ENCODE measurements at regions not wholly inside any gene's neighbourhood (a gene's known extent, or its start where the extent isn't known, plus 50 kb on each side); places are given as distances from the start of the nearest gene placed in this dataset.
"Not testable (repeated sequence)": the region's sequence is repeated elsewhere in the genome, so short reads cannot be mapped to it uniquely, and the experiment has no call there.

DNA sequence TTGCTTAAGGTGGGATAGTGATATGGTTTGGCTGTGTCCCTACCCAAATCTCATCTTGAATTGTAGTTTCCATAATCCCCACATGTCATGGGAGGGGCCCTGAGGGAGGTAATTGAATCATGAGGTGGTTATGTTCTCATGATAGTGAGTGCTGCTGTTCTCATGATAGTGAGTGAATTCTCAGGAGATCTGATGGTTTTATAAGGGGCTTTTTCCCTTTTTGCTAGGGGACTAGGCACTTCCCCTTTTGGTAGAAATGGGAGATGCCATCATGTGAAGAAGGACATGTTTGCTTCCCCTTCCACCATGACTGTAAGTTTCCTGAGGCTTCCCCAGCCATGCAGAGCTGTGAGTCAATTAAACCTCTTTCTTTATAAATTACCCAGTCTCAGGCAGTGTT, 137.5 kb downstream of the DUSP10 start:
- DNase-seq = not testable (repeated sequence)

DNA sequence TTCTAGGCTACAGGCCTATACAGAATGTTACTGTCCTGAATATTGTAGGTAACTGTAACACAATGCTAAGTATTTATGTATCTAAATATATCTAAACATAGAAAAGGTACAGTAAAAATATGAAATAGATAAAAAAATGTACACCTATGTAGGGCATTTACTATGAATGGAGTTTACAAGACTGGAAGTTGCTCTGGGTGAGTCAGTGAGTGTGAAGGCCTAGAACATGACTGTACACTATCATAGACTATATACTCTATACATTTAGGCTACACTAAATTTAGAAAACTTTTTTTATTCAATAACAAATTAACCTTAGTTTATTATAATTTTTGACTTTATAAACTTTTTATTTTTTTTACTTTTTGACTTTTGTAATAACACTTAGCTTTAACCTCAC, 136.9 kb downstream of the DUSP10 start:
- no peak for DNase-seq

- no peak for DNase-seq
Measured at GRCh38 chr1:221605569-221605968, 136.3 kb downstream of the DUSP10 start.

- DNase-seq = no peak
Measured at GRCh38 chr1:221606256-221606655, 135.6 kb downstream of the DUSP10 start.

DNA sequence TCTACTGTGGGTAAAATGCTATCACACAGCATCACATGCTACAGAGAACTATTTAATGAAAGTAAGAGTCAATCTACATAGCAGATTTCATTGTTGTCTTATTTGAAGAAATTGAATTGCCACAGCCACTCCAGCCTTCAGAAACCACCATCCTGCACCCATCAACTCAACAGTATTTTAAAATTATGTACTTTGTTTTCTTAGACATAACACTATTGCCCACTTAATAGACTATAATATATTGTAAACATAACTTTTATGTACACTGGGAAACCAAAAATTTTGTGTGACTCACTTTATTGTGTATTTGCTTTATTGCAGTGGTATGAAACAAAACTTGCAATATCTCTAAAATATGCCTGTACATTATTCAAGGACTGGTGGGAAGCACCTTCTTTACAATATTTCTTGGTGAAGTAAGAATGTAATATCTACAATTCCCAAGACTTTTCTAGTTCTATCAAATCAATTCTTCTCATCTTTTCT, 133.0 kb downstream of the DUSP10 start:
- no peak for DNase-seq

GRCh38 chr1:221611656-221612046, 130.2 kb downstream of the DUSP10 start:
- no peak for DNase-seq

- no peak for DNase-seq
Measured at GRCh38 chr1:221612047-221612777, 129.7 kb downstream of the DUSP10 start.

- DNase-seq = no peak
Measured at GRCh38 chr1:221620437-221621384, 121.2 kb downstream of the DUSP10 start.

- no peak for DNase-seq
Measured at GRCh38 chr1:221621683-221622082, 120.2 kb downstream of the DUSP10 start.

DNA sequence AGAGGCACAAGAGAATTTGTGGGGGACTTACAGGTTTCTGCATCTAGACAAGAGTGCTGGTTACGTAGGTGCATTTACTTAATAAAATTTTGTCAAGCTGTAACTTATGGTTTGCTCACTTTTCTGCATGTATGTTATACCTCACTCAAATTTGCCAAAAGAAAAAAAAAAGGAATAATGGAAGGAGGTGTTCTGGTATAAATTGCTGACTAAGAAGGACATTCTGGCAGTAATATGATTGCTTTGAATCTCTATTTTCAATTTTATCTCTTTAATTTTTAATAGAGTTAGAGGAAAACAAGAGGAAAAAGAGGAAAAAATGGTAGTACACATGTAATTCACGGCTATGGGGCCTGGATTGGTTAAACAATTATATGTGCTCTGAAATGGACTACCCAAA, 119.5 kb downstream of the DUSP10 start:
- DNase-seq = no peak

DNA sequence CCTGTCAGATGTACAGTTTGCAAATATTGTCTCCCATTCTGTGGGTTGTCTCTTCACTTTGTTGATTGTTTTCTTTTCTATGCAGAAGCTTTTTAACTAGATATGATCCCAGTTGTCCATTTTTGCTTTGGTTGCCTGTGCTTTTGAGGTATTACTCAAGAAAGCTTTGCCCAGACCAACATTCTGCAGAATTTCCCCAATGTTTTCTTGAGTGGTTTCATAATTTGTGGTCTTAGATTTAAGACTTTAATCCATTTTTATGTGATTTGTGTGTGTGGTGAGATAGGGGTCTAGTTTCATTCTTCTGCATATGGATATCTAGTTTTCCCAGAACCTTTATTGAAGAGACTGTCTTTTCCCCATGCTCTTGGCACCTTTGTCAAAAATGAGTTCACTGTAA, 116.9 kb downstream of the DUSP10 start:
- no peak for DNase-seq

DNA sequence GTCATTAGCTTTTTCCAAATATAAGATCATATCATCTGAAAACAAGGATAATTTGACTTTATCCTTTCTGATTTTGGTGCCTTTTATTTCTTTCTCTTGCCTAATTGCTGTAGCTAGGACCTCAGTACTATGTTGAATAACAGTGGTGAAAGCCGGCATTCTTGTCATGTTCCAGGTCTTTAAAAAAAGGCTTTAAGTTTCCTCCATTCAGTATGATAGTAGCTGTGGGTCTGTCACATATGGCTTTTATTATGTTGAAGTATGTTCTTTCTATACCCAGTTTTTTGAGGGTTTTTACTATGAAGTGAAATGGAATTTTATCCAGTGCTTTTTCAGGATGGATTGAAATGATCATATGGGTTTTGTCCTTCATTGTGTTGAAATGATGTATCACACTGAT, 115.8 kb downstream of the DUSP10 start:
- DNase-seq = no peak

GRCh38 chr1:221630236-221630635, 111.7 kb downstream of the DUSP10 start:
- no peak for DNase-seq

GRCh38 chr1:221631556-221631955, 110.3 kb downstream of the DUSP10 start:
- no peak for DNase-seq

DNA sequence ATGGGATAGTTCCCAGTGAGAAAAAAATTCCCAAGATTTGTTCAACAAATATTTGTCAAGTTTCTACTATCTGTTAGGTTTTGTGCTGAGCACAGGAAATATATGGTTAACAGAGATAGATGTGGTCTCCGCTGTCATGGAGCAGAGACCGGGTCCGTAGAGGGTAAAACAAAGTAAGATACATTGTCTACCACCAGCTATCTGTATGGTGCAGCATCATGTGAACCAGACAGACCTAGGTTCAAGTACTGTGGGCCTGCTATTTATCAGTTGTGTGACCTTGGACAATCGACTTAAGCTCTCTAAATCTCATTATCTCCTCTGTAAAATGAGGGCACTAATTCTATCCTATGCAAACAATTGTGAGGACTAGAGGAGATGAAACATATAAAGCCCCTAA, 109.8 kb downstream of the DUSP10 start:
- no peak for DNase-seq

- no peak for DNase-seq
Measured at GRCh38 chr1:221633841-221634409, 108.0 kb downstream of the DUSP10 start.

DNA sequence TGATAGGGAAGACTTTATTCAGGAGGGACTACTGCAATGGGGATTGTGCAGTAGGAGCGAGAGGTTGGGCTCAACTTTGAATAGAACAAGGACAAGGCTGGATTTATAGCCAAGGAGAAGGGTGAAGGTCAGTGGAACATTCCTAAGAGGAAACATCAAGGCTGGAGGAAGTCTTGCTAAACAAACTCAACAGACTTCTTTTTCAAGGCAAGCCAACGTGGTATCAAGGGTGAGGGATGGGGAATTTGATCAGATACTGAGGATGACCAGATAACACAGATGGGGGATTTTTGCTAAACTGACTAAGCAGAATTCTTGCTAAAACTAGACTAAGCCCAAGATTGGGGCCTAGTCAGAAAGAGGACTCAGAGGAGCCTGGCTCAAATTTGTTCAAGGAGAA, 107.3 kb downstream of the DUSP10 start:
- no peak for DNase-seq

GRCh38 chr1:221635305-221635704, 106.6 kb downstream of the DUSP10 start:
- no peak for DNase-seq

GRCh38 chr1:221636096-221636495, 105.8 kb downstream of the DUSP10 start:
- no peak for DNase-seq

DNA sequence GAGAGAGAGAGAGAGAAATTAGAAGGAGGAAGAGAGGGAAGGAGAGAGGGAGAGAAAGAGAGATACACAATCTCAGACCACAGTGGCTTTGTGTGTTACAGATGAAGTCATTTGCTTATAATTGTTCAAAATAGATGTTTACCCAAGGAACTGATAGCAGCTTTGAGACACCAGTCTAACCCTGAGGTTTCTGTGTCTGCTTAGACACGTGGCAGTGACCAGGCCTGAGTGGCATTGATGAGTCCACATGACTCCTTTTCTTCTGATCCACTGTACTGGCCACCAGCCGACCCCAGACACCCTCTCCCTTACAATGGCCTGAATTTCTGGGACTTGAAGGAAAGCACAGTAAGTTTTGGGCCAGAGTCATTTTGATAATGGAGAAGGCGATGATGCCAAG, 104.9 kb downstream of the DUSP10 start:
- no peak for DNase-seq

DNA sequence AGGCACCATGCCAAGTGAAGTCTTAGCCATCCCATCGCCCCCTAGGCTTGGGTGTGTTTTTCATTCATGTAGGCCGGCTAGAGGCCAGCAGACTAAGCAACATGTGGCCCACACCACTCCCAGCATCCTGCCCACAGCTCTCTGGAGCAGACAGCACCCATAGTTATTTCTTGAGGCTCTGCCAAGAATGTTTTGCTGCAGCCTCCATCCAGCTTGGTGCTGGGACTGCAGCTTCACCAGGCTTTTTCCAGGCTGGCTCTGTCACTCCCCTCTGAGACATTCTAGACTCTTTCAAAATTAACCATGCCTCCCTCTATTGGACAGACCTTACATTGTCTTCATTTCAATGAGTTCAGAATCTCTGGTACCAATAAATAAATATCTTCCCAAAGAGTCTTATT, 104.2 kb downstream of the DUSP10 start:
- DNase-seq = no peak

DNA sequence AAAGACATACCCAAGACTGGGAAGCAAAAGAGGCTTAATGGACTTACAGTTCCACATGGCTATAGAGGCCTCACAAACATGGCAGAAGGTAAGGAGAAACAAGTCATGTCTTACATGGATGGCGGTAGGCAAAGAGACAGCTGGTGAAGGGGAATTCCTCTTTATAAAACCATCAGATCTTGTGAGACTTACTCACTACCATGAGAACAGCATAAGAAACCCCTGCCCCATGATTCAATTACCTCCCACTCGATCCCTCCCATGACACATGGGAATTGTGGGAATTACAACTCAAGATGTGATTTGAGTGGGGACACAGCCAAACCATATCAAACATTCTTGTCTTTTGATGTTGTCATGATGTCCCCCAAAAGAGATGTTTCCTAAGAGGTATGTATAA, 103.3 kb downstream of the DUSP10 start:
- no peak for DNase-seq

DNA sequence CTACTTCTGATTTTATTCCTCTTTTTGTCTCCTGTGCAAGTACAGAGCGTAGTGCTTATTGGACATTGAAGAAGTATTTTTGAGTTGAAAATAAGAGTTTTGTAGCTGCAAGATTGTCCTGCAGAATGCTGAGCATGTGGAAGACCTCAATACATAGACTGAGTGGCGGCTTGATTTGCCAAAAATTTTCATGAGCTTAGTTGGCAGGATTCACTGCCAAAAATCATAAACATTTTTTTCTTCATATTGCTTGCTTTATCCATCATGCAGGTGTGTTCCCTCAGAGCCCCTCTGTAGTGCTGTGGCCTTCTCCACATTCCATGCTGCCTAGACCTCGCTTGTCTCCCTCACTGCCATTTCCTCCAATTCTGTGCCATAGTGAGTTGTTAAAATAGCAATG, 100.1 kb downstream of the DUSP10 start:
- no peak for DNase-seq
